NT2/D1 (cell line): ENCODE measurements at regions not wholly inside any gene's neighbourhood (a gene's known extent, or its start where the extent isn't known, plus 50 kb on each side); places are given as distances from the start of the nearest gene placed in this dataset.

ENCODE experiments used
- YY1 ChIP-seq: IDR thresholded peaks from 2 replicates; pipeline ENCODE4 v1.6.1; 2011; ENCODE audit not compliant: insufficient read length, insufficient read depth
- ZNF274 ChIP-seq: IDR thresholded peaks from 2 replicates; pipeline ENCODE4 v1.6.1; 2011; ENCODE audit warnings: mild to moderate bottlenecking, low read depth, low read length

DNA sequence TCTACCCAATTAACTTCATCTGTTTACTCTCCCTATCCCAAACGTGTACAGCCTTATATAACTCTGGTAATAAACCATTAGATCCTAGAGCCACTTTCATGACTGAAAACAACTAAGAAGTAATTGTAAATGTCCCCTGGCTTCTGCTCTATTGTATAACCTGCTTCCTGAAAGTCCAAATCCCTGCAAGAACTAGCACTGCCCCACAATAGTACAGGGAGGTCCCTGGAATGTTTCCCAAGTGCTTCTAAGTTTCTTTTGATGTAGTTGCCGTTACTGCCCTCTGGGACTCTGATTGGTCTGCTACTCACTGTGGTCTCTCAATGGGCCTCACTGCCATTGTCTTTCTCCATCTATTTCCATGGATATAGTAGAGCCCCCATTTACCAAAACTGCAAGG is 764.0 kb upstream of the GHITM start:
- TF ChIP-seq ZNF274 (no peak), YY1 (no peak)
